GM12865 (cell line): ENCODE measurements at regions not wholly inside any gene's neighbourhood (a gene's known extent, or its start where the extent isn't known, plus 50 kb on each side); places are given as distances from the start of the nearest gene placed in this dataset.

Experiments used
- DNase-seq: peaks from one replicate; pipeline ENCODE4 v3.0.0; 2010; ENCODE audit warnings: low read depth
- H3K4me3 ChIP-seq: 2 replicates; pipeline ENCODE4 v1.5.1; 2011; ENCODE audit warnings: mild to moderate bottlenecking, low read depth, low read length, control low read depth
- CTCF ChIP-seq: IDR thresholded peaks from 2 replicates; pipeline ENCODE4 v1.5.1; 2011; ENCODE audit warnings: low read length, control low read depth, low read depth, inconsistent platforms; ENCODE audit not compliant: insufficient read depth; ENCODE audit errors: missing control alignments

GRCh38 chr10:9209105-9209798, 1154.8 kb downstream of the GATA3 start:
- DNase-seq, result peak; percentile 68
- peak; percentile 85 for TF ChIP-seq CTCF
- no peak overlapping the region for H3K4me3 ChIP-seq

DNA sequence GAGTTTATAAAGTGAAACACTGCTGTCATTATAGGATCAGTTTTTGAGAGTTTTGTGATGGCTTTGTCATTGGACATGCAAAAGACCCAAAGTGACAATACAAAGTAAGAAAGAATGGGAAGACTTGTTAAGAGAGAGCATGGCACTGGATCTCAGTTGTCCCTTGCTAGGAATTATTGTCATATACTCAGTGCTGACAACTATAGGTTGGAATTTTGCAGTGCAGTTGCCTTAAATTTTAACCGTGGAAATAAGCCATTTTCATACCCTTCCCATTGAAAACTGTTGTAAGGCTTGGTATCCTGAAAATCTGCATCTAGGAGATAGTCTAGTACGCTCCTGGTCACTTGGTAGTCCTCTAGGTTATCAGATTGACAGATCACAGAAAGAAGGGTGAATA, 1156.7 kb downstream of the GATA3 start:
- no peak for TF ChIP-seq CTCF
- no peak for DNase-seq
- no peak overlapping the region for H3K4me3 ChIP-seq

- H3K4me3 ChIP-seq, result no peak overlapping the region
- no peak for TF ChIP-seq CTCF
- no peak for DNase-seq
These were observed 1160.1 kb downstream of the GATA3 start for GRCh38 chr10:9214618-9215017.

GRCh38 chr10:9215121-9215520, 1160.6 kb downstream of the GATA3 start:
- no peak for DNase-seq
- no peak for TF ChIP-seq CTCF
- H3K4me3 ChIP-seq, result no peak overlapping the region

- no peak overlapping the region for H3K4me3 ChIP-seq
- no peak for TF ChIP-seq CTCF
- DNase-seq, result no peak
These were observed 1165.4 kb downstream of the GATA3 start for GRCh38 chr10:9219860-9220259.

- no peak for TF ChIP-seq CTCF
- H3K4me3 ChIP-seq, result no peak overlapping the region
- DNase-seq, result no peak
These were observed 1168.4 kb downstream of the GATA3 start for GRCh38 chr10:9222917-9223316.
